KMS-11 (cell line): ENCODE measurements at regions not wholly inside any gene's neighbourhood (a gene's known extent, or its start where the extent isn't known, plus 50 kb on each side); places are given as distances from the start of the nearest gene placed in this dataset.

Experiments
- H2AFZ ChIP-seq: fragments of 200-600 bp; sonication (generic); 2 replicates; pipeline ENCODE4 v1.6.1; 2016; ENCODE audit warnings: antibody characterized with exemption, mixed run types, low read depth
- H3K27ac ChIP-seq: fragments of 200-600 bp; sonication (generic); 2 replicates; pipeline ENCODE4 v1.6.1; 2016; ENCODE audit warnings: mild to moderate bottlenecking, mixed run types
- H3K27me3 ChIP-seq: fragments of 200-600 bp; sonication (generic); 2 replicates; pipeline ENCODE4 v1.6.1; 2017; ENCODE audit warnings: mild to moderate bottlenecking, low read depth, mixed run types, moderate library complexity; ENCODE audit not compliant: insufficient read depth
- H3K36me3 ChIP-seq: fragments of 200-600 bp; sonication (generic); 2 replicates; pipeline ENCODE4 v1.6.1; 2017; ENCODE audit warnings: mild to moderate bottlenecking, mixed run types; ENCODE audit not compliant: insufficient read depth
- H3K4me1 ChIP-seq: fragments of 200-600 bp; sonication (generic); 2 replicates; pipeline ENCODE4 v1.6.1; 2016; ENCODE audit warnings: mild to moderate bottlenecking, low read depth, mixed run types; ENCODE audit not compliant: poor library complexity, severe bottlenecking
- H3K4me2 ChIP-seq: fragments of 200-600 bp; sonication (generic); 2 replicates; pipeline ENCODE4 v1.7.0; 2016; ENCODE audit warnings: mild to moderate bottlenecking, mixed run types
- H3K4me3 ChIP-seq: fragments of 200-600 bp; sonication (generic); IDR thresholded peaks from 2 replicates; pipeline ENCODE4 v1.6.1; 2017; ENCODE audit warnings: low read depth, low read length, mixed read lengths; ENCODE audit not compliant: insufficient read depth
- H3K79me2 ChIP-seq: fragments of 200-600 bp; sonication (generic); 2 replicates; pipeline ENCODE4 v1.6.1; 2016; ENCODE audit warnings: low read depth, mixed run types; ENCODE audit not compliant: insufficient read depth
- H3K9ac ChIP-seq: fragments of 200-600 bp; sonication (generic); 2 replicates; pipeline ENCODE4 v1.6.1; 2016; ENCODE audit warnings: mild to moderate bottlenecking, mixed run types
- H4K20me1 ChIP-seq: fragments of 200-600 bp; sonication (generic); 2 replicates; pipeline ENCODE4 v1.6.1; 2016; ENCODE audit warnings: mild to moderate bottlenecking, mixed run types; ENCODE audit not compliant: insufficient read depth
- TF ChIP-seq, protein P1 (sequence below): fragments of 200-600 bp; sonication (generic); conservative IDR thresholded peaks from 2 replicates; pipeline ENCODE4 v1.6.1; 2017; ENCODE audit warnings: low read depth, mild to moderate bottlenecking, antibody characterized with exemption, low read length, moderate library complexity, mixed read lengths

DNA sequence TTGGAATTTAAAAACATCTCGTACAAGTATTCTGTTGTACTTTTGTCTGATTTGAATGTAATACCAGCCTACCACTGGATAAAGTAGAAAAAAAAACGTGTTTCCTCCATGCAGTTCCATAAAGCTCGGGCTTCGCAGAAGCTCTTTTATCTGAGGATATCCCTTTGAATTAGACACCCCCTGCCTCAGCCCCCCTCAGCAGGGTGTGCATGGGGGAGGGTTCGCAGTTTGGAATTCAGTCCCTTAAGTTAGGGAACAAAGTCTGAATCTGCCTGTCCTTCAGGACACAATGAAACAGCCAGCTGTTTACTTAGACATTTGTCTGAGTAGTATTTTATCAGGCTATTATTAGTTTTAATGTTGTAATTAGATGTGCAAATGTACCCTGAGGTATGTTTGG is 234.0 kb upstream of the CAND1 start:
- no peak overlapping the region for H2AFZ ChIP-seq
- no peaks in the 10 kb centered on the region for H3K27me3 ChIP-seq
- H3K9ac ChIP-seq, result no peak overlapping the region
- TF ChIP-seq, protein P1, sequence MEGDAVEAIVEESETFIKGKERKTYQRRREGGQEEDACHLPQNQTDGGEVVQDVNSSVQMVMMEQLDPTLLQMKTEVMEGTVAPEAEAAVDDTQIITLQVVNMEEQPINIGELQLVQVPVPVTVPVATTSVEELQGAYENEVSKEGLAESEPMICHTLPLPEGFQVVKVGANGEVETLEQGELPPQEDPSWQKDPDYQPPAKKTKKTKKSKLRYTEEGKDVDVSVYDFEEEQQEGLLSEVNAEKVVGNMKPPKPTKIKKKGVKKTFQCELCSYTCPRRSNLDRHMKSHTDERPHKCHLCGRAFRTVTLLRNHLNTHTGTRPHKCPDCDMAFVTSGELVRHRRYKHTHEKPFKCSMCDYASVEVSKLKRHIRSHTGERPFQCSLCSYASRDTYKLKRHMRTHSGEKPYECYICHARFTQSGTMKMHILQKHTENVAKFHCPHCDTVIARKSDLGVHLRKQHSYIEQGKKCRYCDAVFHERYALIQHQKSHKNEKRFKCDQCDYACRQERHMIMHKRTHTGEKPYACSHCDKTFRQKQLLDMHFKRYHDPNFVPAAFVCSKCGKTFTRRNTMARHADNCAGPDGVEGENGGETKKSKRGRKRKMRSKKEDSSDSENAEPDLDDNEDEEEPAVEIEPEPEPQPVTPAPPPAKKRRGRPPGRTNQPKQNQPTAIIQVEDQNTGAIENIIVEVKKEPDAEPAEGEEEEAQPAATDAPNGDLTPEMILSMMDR, result no peak
- no peaks in the 10 kb centered on the region for H3K79me2 ChIP-seq
- H4K20me1 ChIP-seq, result no peaks in the 10 kb centered on the region
- no peak overlapping the region for H3K4me3 ChIP-seq
- no peak overlapping the region for H3K4me2 ChIP-seq
- H3K36me3 ChIP-seq, result no peaks in the 10 kb centered on the region
- H3K27ac ChIP-seq, result no peak overlapping the region
- peaks cover 20% of the 10 kb centered on the region for H3K4me1 ChIP-seq

DNA sequence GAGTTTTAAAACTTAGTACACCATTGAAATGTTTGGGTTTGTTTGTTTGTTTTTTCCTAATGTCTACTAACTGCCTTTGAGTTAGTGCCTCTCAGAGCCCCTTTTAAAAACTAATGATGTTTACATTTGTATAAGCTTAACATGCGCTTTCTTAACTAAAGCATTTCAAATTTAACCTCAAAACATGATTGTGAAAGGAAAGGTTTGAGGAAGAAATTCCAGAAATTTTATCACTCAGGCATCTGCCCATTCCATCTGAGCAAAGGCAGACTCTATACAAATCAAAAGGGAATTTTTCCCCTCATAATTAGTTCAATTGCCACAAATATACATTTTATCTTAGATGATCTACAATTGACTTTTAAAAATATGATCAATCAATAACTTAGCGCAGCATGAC is 230.7 kb upstream of the CAND1 start:
- TF ChIP-seq, protein P1, result no peak
- no peaks in the 10 kb centered on the region for H3K27me3 ChIP-seq
- H3K79me2 ChIP-seq, result no peaks in the 10 kb centered on the region
- no peaks in the 10 kb centered on the region for H4K20me1 ChIP-seq
- H3K9ac ChIP-seq, result no peak overlapping the region
- H3K27ac ChIP-seq, result no peak overlapping the region
- no peaks in the 10 kb centered on the region for H3K36me3 ChIP-seq
- H2AFZ ChIP-seq, result no peak overlapping the region
- H3K4me1 ChIP-seq, result peaks cover 33% of the 10 kb centered on the region
- H3K4me3 ChIP-seq, result no peak overlapping the region
- H3K4me2 ChIP-seq, result no peak overlapping the region

DNA sequence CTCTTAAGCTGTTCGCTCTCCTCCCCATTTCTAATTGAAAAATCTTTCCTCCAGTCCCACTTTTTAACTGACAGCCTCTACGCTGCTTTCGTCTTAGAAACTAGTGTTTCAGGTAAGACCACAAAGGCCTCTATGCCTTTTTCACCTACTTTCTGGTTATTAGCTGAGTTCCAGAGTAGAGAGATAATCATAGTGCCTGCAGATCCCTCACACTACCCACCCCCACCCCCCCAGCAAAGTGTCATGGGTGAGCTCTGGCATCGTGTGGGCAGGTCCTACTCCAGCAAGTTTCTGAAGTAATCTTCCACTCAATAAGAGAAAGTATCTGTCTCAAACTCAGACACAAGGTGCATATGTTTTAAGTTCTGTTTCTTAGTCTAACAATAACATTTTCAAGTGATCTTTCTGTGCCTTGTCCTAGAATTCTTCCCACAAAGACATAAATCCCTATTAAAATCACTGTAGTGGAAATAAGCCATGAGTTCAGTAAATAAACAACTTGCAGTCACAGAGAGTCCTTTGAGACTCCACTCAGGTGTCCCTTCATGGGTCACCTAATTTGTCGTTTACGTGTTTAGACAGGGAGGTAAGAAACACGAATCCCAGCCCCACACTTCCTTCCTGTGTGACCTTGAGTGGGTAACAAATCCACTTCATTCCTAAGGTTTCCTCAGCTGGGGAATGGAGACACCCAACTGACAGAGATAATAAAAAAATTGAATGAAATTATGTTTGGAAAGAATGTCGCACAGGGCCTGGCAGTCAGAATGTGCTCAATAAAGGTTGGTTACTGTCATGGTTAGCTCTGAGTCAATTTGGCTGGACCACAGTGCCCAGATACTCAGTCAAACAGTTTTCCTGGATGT is 228.9 kb upstream of the CAND1 start:
- TF ChIP-seq, protein P1, result no peak
- Histone ChIP-seq H3K4me1 (peaks cover 33% of the 10 kb centered on the region), H4K20me1 (no peaks in the 10 kb centered on the region), H3K9ac (no peak overlapping the region), H3K4me3 (no peak overlapping the region), H3K79me2 (no peaks in the 10 kb centered on the region), H3K27me3 (no peaks in the 10 kb centered on the region), H3K4me2 (peak overlapping the region; percentile 50), H2AFZ (no peak overlapping the region), H3K36me3 (no peaks in the 10 kb centered on the region), H3K27ac (peak overlapping the region; percentile 19; the same call in 1 of the 2 replicates)

DNA sequence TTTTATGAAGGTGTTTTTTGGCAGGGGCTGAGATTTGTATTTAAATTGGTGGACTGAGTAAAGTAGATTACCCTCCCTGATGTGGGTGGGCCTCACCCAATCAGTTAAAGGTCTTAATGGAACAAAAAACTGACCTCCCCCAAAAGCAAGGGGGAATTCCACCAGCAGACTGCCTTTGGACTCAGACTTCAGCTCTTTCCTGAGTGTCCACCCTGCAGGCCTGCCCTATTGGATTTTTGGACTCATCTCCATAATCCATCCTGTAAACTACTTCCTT is 228.4 kb upstream of the CAND1 start:
- Histone ChIP-seq H3K27ac (no peak overlapping the region), H3K79me2 (no peaks in the 10 kb centered on the region), H3K4me3 (no peak overlapping the region), H3K4me1 (peaks cover 33% of the 10 kb centered on the region), H3K9ac (no peak overlapping the region), H4K20me1 (no peaks in the 10 kb centered on the region), H3K36me3 (no peaks in the 10 kb centered on the region), H3K27me3 (no peaks in the 10 kb centered on the region), H3K4me2 (peak overlapping the region; percentile 50; the same call in 1 of the 2 replicates), H2AFZ (no peak overlapping the region)
- TF ChIP-seq, protein P1, result no peak
